K562 (cell line): ENCODE measurements at regions not wholly inside any gene's neighbourhood (a gene's known extent, or its start where the extent isn't known, plus 50 kb on each side); places are given as distances from the start of the nearest gene placed in this dataset.

Experiments
- ATAC-seq: fragments of 200-7000 bp; cut with Tn5 transposase; 3 replicates; pipeline ENCODE4 v1.9.1; 2020; ENCODE audit warnings: moderate library complexity
- BruUV-seq: library from RNA; stranded (reverse); fragments of 400-500 nt; replicated peaks from 2 replicates; lab custom pipeline; 2021; lab: Mats Ljungman, UMichigan
- CTCF ChIA-PET: fragments of 300-600 bp; formaldehyde crosslinking; extraction: SDS; loops from one replicate; lab custom pipeline; 2021; ENCODE audit warnings: low intra/inter-chr PET ratio; lab: Yijun Ruan, JAX
- POLR2A ChIA-PET: fragments of 300-600, 350-650 bp; sonication (Branson Sonifier 250); formaldehyde crosslinking; extraction: SDS; loops from one replicate; lab custom pipeline; 2021; ENCODE audit warnings: antibody characterized with exemption, inconsistent platforms; lab: Yijun Ruan, JAX
- DNase-seq, 4 experiments: peaks; one replicate each; pipeline versions ENCODE4 v3.0.0 to v3.0.0-alpha.2; 2011 to 2018; ENCODE audit warnings: low spot score in 3 of 4, mixed read lengths in 3 of 4; ENCODE audit errors: extremely low read depth in 1 of 4
- FAIRE-seq: peaks from 2 replicates; lab custom pipeline; 2011; peaks lifted over from hg19 to GRCh38; lab: Jason Lieb, UNC
- H2AFZ ChIP-seq: 2 replicates; pipeline ENCODE4 v1.6.0; 2011; ENCODE audit warnings: low read depth, low read length, control low read depth, inconsistent platforms
- H3K27ac ChIP-seq: fragments of 200-600 bp; 3 replicates; pipeline ENCODE4 v1.8.0; 2011; ENCODE audit warnings: low read depth, mild to moderate bottlenecking, control low read depth, inconsistent platforms, low read length, moderate library complexity, mixed read lengths; ENCODE audit errors: extremely low read depth
- H3K27me3 ChIP-seq, 2 experiments: fragments of 300-600 bp in 1 of 2; 2 replicates in 1 of 2; 3 replicates in 1 of 2; pipeline versions ENCODE4 v1.6.0 to v1.8.0; 2011; ENCODE audit warnings: inconsistent platforms in 2 of 2, low read length in 2 of 2, mild to moderate bottlenecking in 1 of 2, mixed read lengths in 1 of 2, moderate library complexity in 1 of 2; ENCODE audit not compliant: control insufficient read depth in 2 of 2, insufficient read depth in 2 of 2
- H3K36me3 ChIP-seq: fragments of 300-600 bp; 3 replicates; pipeline ENCODE4 v1.8.0; 2011; ENCODE audit warnings: mild to moderate bottlenecking, low read length, inconsistent platforms; ENCODE audit not compliant: control insufficient read depth, insufficient read depth
- H3K4me1 ChIP-seq, 2 experiments: fragments of 200-600 bp in 1 of 2; replicated peaks in 1 of 2; 2 replicates in 1 of 2; 3 replicates in 1 of 2; pipeline versions ENCODE4 v1.5.1 to v1.8.0; 2011; ENCODE audit warnings: inconsistent platforms in 2 of 2, low read length in 2 of 2, mild to moderate bottlenecking in 1 of 2, mixed read lengths in 1 of 2, moderate library complexity in 1 of 2; ENCODE audit not compliant: control insufficient read depth in 2 of 2, insufficient read depth in 2 of 2
- H3K4me2 ChIP-seq: 2 replicates; pipeline ENCODE4 v1.6.1; 2011; ENCODE audit warnings: low read length, control low read depth, inconsistent platforms, mixed read lengths; ENCODE audit not compliant: insufficient read depth
- H3K4me3 ChIP-seq: fragments of 200-600 bp; sonication (generic), shearing (Covaris generic); 2 replicates; pipeline ENCODE4 v1.5.1; 2016; ENCODE audit warnings: control low read depth, inconsistent platforms
- H3K79me2 ChIP-seq: fragments of 200-600 bp; 3 replicates; pipeline ENCODE4 v1.8.0; 2011; ENCODE audit warnings: low read length, inconsistent platforms; ENCODE audit not compliant: control insufficient read depth, insufficient read depth
- H3K9ac ChIP-seq, 2 experiments: 2 replicates each; pipeline versions ENCODE4 v1.6.0 to v1.6.1; 2011; ENCODE audit warnings: low read depth in 2 of 2, low read length in 2 of 2, control low read depth in 1 of 2, inconsistent platforms in 1 of 2, mild to moderate bottlenecking in 1 of 2, mixed read lengths in 1 of 2; ENCODE audit not compliant: insufficient read depth in 1 of 2
- H3K9me1 ChIP-seq: one replicate; pipeline ENCODE4 v1.6.0; 2011; ENCODE audit warnings: inconsistent platforms, mild to moderate bottlenecking, low read length, moderate library complexity; ENCODE audit not compliant: control insufficient read depth, insufficient read depth
- H3K9me3 ChIP-seq: replicated peaks from 2 replicates; pipeline ENCODE4 v1.5.1; 2011; ENCODE audit warnings: low read depth, low read length, inconsistent platforms; ENCODE audit not compliant: control insufficient read depth, insufficient read depth
- H4K20me1 ChIP-seq: replicated peaks from 2 replicates; pipeline ENCODE4 v1.6.1; 2011; ENCODE audit warnings: low read length, inconsistent platforms, mixed read lengths; ENCODE audit not compliant: control insufficient read depth, insufficient read depth
- CREB1 ChIP-seq, 2 experiments: sonication (generic) in 1 of 2; formaldehyde crosslinking in 1 of 2; IDR thresholded peaks; 2 replicates each; pipeline versions ENCODE4 v1.6.1 to v1.8.0; 2012 to 2022; ENCODE audit warnings: inconsistent platforms in 1 of 2, mild to moderate bottlenecking in 1 of 2, missing genetic modification reagents in 1 of 2, moderate library complexity in 1 of 2
- E4F1 ChIP-seq: fragments of 250-450 bp; sonication (Bioruptor Pico); IDR thresholded peaks from 2 replicates; pipeline ENCODE4 v1.5.0; 2021; ENCODE audit warnings: mild to moderate bottlenecking, borderline replicate concordance
- EWSR1 ChIP-seq: fragments of 450-650 bp; IDR thresholded peaks from 2 replicates; pipeline ENCODE4 v1.6.1; 2018; ENCODE audit warnings: borderline replicate concordance, mild to moderate bottlenecking, low read depth, moderate library complexity; ENCODE audit not compliant: partially characterized antibody
- JUNB ChIP-seq: fragments of 450-650 bp; formaldehyde crosslinking; conservative IDR thresholded peaks from 2 replicates; pipeline ENCODE4 v1.4.0; 2020; ENCODE audit warnings: mild to moderate bottlenecking
- KLF16 ChIP-seq: IDR thresholded peaks from 2 replicates; pipeline ENCODE4 v1.6.1; 2016; ENCODE audit warnings: antibody characterized with exemption
- TSC22D4 ChIP-seq: fragments of 450-650 bp; IDR thresholded peaks from 2 replicates; pipeline ENCODE4 v1.6.1; 2016; ENCODE audit warnings: missing genetic modification characterization, missing biosample characterization, control low read depth
- ZKSCAN8 ChIP-seq: fragments of 200-800 bp; sonication (Bioruptor generic); IDR thresholded peaks from 2 replicates; pipeline ENCODE4 v1.6.1; 2016; ENCODE audit warnings: missing genetic modification characterization, missing compliant biosample characterization
- ZNF184 ChIP-seq: sonication (generic); formaldehyde crosslinking; IDR thresholded peaks from 2 replicates; pipeline ENCODE4 v1.5.0; 2020; ENCODE audit warnings: missing genetic modification reagents
- ZNF197 ChIP-seq: fragments of 200-800 bp; sonication (Bioruptor generic); IDR thresholded peaks from 2 replicates; pipeline ENCODE4 v1.6.1; 2016; ENCODE audit warnings: low read depth, missing genetic modification characterization, missing compliant biosample characterization
- WGBS: fragments of 100-300 bp; shearing (Covaris generic); methylation state at CpG from one replicate; pipeline ENCODE4 v1.1.6; 2016; ENCODE audit warnings: low coverage, mixed read lengths; ENCODE audit not compliant: insufficient coverage; ENCODE audit errors: missing lambda C conversion rate; 5-methylcytosine and 5-hydroxymethylcytosine counted together
- in situ Hi-C: fragments of 300-500 bp; cut with MboI; formaldehyde crosslinking; loops from 4 replicates; pipeline ENCODE4 v1.15.0; 2018; ENCODE audit warnings: inconsistent platforms, mixed read lengths
- intact Hi-C: fragments of 100-400 bp; cut with micrococcal nuclease; formaldehyde crosslinking; loops from 2 replicates; pipeline ENCODE4 v1.14.2; 2022

- TF ChIP-seq E4F1: no peak
- no peak for TF ChIP-seq ZNF197
Observed at GRCh38 chr5:118518720-118519119, 469.6 kb downstream of the DTWD2 start (continued).

DNA sequence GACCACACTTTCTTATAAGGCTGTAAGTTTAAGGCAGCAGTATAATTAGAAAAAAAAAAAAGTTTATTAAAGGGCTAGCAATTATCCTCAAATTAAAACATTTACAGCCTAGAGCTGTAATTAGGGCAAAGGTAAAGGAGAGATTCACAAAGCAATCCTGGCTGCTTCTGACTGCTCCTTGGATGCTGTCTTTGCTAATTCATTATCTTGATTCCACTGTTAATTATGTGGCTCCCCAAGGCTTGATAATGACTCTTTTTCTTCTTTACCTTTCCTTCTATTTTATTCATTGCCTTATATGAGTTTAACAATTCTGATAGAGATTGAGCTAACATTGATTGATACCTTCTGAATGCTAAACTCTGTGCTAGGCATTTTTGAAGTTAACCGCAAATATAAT lies 476.5 kb downstream of the DTWD2 start:
- POLR2A ChIA-PET: no interaction called here
- no peaks in the 10 kb centered on the region for H3K27me3 ChIP-seq
- TF ChIP-seq JUNB (CRISPR knock-in tag) (no peak), KLF16 (no peak), CREB1 (IDR thresholded peaks at IDR 0.05) (no peak), CREB1 (CRISPR knock-in tag; IDR thresholded peaks at IDR 0.05) (no peak), TSC22D4 (tag) (no peak), ZNF184 (CRISPR knock-in tag) (no peak), EWSR1 (no peak), ZKSCAN8 (CRISPR knock-in tag) (no peak)
- H3K79me2 ChIP-seq: no peaks in the 10 kb centered on the region
- no peak for FAIRE-seq
- no peaks in the 10 kb centered on the region for H3K36me3 ChIP-seq
- ATAC-seq: no peak
- no peaks in the 10 kb centered on the region for H3K9me3 ChIP-seq
- no TSS peak for BruUV-seq
- in situ Hi-C loops (no loop called here), intact Hi-C loops (no loop called here)
- no peaks in the 10 kb centered on the region for H4K20me1 ChIP-seq
- 26% methylated on average over 1 of the region's 1 CpG for WGBS
- H3K4me1 ChIP-seq: no peaks in the 10 kb centered on the region
- H2AFZ ChIP-seq: no peak overlapping the region
- no peaks in the 10 kb centered on the region for H3K9me1 ChIP-seq
- H3K4me2 ChIP-seq: no peak overlapping the region
- CTCF ChIA-PET: no interaction called here
- H3K27ac ChIP-seq: no peak overlapping the region
- DNase-seq: no peak
- no peak overlapping the region for H3K4me3 ChIP-seq
- H3K9ac ChIP-seq: no peak overlapping the region
